ENCODE measurements at regions not wholly inside any gene's neighbourhood (a gene's known extent, or its start where the extent isn't known, plus 50 kb on each side); places are given as distances from the start of the nearest gene placed in this dataset.

DNA sequence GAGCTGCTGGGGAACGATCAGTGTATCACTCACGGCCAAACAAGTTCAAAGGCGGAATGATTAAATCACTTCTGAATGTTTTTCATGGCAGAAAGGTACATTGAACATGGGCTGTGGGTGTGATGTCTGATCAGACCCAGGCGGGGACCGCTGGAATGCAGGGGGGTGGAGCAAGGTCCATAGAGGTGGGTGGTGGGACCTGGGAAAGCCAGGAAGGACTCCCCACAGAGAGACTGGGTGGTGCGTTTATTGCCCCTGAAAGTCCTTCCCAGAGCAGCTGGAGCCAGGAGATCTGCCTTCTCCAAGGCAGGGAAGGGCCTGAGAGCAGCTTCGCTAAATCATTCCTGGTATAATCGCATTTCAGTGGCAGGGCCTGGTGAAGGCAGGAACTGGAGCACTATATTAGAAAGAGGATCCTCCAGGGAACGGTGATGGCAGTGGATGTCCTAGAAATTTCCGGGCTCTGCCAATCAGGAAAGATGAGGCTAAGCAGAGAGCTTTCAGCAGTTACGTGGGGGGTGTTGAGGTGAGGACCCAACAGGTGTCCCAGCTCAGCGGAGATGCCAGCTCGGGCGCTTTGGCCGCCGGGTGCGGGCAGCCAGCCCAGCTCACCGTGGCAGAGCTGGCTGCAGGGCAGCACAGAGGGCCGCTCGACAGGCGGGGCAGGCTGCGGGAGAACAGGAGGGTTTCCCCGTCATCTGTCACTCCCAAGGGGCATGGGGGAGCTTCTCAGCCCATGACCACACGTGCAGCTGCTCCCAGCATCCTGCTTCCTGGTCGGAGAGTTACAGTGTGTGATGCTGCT lies 271.7 kb downstream of the CTTN start:
- no peak overlapping the region for H3K4me3 ChIP-seq (ENCODE audit: low read depth, low read length)
- TF ChIP-seq, protein P1, sequence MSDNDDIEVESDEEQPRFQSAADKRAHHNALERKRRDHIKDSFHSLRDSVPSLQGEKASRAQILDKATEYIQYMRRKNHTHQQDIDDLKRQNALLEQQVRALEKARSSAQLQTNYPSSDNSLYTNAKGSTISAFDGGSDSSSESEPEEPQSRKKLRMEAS (IDR thresholded peaks at IDR 0.05; ENCODE audit: low read depth, low read length), result no peak
- TF ChIP-seq MYC (IDR thresholded peaks at IDR 0.05; ENCODE audit: low read depth, low read length), result no peak
- TF ChIP-seq, protein P2, sequence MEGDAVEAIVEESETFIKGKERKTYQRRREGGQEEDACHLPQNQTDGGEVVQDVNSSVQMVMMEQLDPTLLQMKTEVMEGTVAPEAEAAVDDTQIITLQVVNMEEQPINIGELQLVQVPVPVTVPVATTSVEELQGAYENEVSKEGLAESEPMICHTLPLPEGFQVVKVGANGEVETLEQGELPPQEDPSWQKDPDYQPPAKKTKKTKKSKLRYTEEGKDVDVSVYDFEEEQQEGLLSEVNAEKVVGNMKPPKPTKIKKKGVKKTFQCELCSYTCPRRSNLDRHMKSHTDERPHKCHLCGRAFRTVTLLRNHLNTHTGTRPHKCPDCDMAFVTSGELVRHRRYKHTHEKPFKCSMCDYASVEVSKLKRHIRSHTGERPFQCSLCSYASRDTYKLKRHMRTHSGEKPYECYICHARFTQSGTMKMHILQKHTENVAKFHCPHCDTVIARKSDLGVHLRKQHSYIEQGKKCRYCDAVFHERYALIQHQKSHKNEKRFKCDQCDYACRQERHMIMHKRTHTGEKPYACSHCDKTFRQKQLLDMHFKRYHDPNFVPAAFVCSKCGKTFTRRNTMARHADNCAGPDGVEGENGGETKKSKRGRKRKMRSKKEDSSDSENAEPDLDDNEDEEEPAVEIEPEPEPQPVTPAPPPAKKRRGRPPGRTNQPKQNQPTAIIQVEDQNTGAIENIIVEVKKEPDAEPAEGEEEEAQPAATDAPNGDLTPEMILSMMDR (IDR thresholded peaks at IDR 0.05; ENCODE audit: low read depth, low read length), result no peak
- TF ChIP-seq POLR2A (IDR thresholded peaks at IDR 0.05; ENCODE audit: extremely low read depth, insufficient read length), result no peak
- peak; percentile 60 for DNase-seq (ENCODE audit: low read depth)

DNA sequence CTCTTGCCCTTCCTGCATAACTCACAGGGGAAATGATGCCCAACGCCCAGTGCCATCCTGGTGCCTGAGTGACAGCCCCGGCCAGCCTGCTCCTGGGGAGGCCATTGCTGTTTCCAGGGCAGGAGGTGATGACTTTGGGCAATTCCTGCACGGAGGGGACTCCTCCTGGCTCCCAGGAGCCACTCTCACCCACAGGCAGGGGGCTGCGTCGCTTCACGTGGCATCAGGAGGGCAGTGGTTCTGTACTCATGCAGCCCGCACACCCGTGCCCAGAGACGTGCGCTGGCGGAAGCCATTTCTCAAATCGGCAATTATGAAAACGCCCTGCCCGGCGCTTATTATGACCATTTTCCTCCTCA lies 272.3 kb downstream of the CTTN start:
- no peak for TF ChIP-seq MYC (IDR thresholded peaks at IDR 0.05; ENCODE audit: low read depth, low read length)
- H3K4me3 ChIP-seq (ENCODE audit: low read depth, low read length), result no peak overlapping the region
- no peak for DNase-seq (ENCODE audit: low read depth)

DNA sequence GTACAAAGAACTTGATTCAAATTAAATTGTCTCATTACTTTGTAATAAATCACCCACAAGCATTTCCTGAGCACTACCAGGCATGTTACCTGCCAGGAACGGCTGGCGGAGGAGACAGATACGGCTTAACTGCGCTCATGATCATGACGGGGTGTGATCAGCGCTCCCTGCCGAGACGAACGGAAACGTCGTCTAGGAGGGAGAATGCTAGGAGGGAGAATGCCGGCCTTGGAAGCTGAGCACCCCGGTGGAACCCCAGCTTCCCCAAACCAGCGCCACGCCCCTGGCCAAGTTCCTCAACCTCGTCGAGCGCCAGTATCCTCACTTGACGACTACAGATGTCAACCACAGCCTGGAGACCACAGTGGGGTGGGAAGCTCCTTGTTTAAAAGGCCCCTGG lies 272.8 kb downstream of the CTTN start:
- no peak overlapping the region for H3K4me3 ChIP-seq (ENCODE audit: low read depth, low read length)
- TF ChIP-seq POLR2A (IDR thresholded peaks at IDR 0.05; ENCODE audit: extremely low read depth, insufficient read length), result no peak
- TF ChIP-seq, protein P1 (IDR thresholded peaks at IDR 0.05; ENCODE audit: low read depth, low read length), result no peak
- TF ChIP-seq, protein P2 (IDR thresholded peaks at IDR 0.05; ENCODE audit: low read depth, low read length), result no peak
- no peak for TF ChIP-seq MYC (IDR thresholded peaks at IDR 0.05; ENCODE audit: low read depth, low read length)
- DNase-seq (ENCODE audit: low read depth), result peak; percentile 25

DNA sequence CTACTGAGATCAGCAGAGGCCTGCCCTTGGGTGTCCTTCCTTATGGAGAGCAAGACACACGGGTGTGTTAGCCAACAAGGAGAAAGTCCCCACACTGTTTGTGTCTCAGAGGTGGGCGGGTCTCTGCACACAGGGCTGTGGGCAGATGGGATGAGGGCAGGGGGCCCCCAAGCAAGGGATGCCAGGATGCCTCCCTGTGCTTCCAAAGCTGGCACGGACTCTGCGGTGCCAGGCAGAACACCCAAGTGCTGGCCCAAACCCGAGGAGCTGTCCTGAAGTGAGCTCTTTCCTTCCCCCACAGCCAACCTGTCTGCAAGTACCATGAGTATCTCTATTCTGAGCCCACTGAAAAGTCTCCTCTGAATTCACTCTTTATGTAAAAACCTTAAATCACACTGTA lies 273.3 kb downstream of the CTTN start:
- H3K4me3 ChIP-seq (ENCODE audit: low read depth, low read length), result no peak overlapping the region
- DNase-seq (ENCODE audit: low read depth), result no peak
- TF ChIP-seq, protein P2 (IDR thresholded peaks at IDR 0.05; ENCODE audit: low read depth, low read length), result no peak
- TF ChIP-seq, protein P1 (IDR thresholded peaks at IDR 0.05; ENCODE audit: low read depth, low read length), result no peak
- TF ChIP-seq MYC (IDR thresholded peaks at IDR 0.05; ENCODE audit: low read depth, low read length) (no peak), POLR2A (IDR thresholded peaks at IDR 0.05; ENCODE audit: extremely low read depth, insufficient read length) (no peak)

DNA sequence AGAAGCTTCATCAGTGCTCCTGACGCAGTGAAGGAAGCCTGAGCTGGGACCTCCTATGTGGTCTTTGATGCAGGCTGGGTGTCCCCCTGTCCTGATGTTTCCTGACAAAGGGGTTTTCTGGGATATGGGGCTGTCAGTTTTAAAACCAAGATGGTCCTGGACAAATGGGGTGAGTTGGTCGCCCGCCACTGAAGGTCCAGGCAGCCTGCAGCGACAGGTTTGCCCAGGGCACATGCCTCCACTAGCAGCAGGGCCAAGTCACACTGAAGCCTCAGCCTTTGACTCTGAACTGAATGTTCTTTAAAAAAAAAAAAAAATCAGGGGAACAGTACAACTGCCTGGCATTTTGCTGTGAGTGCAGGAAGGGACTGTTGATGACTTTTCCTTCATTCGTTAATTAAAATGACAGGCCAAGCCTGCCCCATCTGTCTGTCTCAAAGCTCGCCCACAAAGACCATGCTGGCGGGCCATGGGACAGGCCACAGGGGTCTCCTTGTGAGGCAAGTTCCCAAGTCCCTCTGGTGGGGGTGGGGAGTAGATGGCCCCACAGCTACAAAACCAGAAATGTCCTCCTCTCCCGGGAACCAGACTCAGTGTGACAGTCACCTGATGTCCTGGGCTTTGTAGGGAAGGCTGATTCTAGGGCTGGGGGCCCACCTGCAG lies 274.8 kb downstream of the CTTN start:
- TF ChIP-seq POLR2A (IDR thresholded peaks at IDR 0.05; ENCODE audit: extremely low read depth, insufficient read length), result no peak
- no peak for TF ChIP-seq MYC (IDR thresholded peaks at IDR 0.05; ENCODE audit: low read depth, low read length)
- TF ChIP-seq, protein P1 (IDR thresholded peaks at IDR 0.05; ENCODE audit: low read depth, low read length), result no peak
- TF ChIP-seq, protein P2 (IDR thresholded peaks at IDR 0.05; ENCODE audit: low read depth, low read length), result no peak
- no peak for DNase-seq (ENCODE audit: low read depth)
- H3K4me3 ChIP-seq (ENCODE audit: low read depth, low read length), result no peak overlapping the region

DNA sequence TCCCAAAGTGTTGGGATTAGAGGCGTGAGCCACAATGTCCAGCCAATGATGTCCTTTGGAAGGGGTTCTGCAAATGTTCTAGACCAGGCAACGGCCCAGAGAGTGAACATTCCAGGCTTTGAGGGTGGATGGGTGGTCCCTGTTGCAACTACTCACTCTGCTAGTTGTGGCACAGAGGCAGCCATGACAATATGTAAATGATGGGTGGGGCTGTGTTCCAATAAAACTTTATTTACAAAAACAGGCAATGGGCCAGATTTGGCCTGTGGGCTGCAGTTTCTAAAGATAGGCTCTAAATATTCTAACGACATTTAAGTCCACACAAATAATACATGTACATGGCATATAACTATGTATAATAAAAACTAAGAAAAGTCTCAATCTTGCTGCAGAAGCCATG lies 276.3 kb downstream of the CTTN start:
- TF ChIP-seq MYC (IDR thresholded peaks at IDR 0.05; ENCODE audit: low read depth, low read length), result no peak
- TF ChIP-seq, protein P2 (IDR thresholded peaks at IDR 0.05; ENCODE audit: low read depth, low read length), result no peak
- no peak for TF ChIP-seq POLR2A (IDR thresholded peaks at IDR 0.05; ENCODE audit: extremely low read depth, insufficient read length)
- TF ChIP-seq, protein P1 (IDR thresholded peaks at IDR 0.05; ENCODE audit: low read depth, low read length), result no peak
- DNase-seq (ENCODE audit: low read depth), result no peak
- H3K4me3 ChIP-seq (ENCODE audit: low read depth, low read length), result no peak overlapping the region

Data from NB4 (cell line).